Stimulated activated memory B cell treated with anti-CD40 and anti-IgM and Interleukin-4, amounts not matched to agents 10 μg/mL and 1 μg/mL and 100 μg/mL, for 72 hours (primary cell): ENCODE measurements at regions not wholly inside any gene's neighbourhood (a gene's known extent, or its start where the extent isn't known, plus 50 kb on each side); places are given as distances from the start of the nearest gene placed in this dataset.

Experiments
- ATAC-seq: fragments of 150-1000 bp; cut with Tn5 transposase; 2 replicates; pipeline ENCODE4 v1.10.0; 2021
- H3K27ac Mint-ChIP-seq: one replicate; pipeline ENCODE4 v1.8.0; 2022; ENCODE audit warnings: mild to moderate bottlenecking, mixed read lengths
- H3K27me3 Mint-ChIP-seq: one replicate; pipeline ENCODE4 v1.8.0; 2022; ENCODE audit warnings: mixed read lengths
- H3K36me3 Mint-ChIP-seq: one replicate; pipeline ENCODE4 v1.8.0; 2022; ENCODE audit warnings: mixed read lengths
- H3K4me1 Mint-ChIP-seq: one replicate; pipeline ENCODE4 v1.8.0; 2022; ENCODE audit warnings: mixed read lengths
- H3K4me3 Mint-ChIP-seq: one replicate; pipeline ENCODE4 v1.8.0; 2022; ENCODE audit warnings: mild to moderate bottlenecking, moderate library complexity, mixed read lengths
- H3K9me3 Mint-ChIP-seq: one replicate; pipeline ENCODE4 v1.8.0; 2022; ENCODE audit warnings: mixed read lengths

- no peaks in the 10 kb centered on the region for H3K27me3 Mint-ChIP-seq
- no peak overlapping the region for H3K27ac Mint-ChIP-seq
- ATAC-seq, result no peak
- no peak overlapping the region for H3K4me3 Mint-ChIP-seq
- peaks cover 4% of the 10 kb centered on the region for H3K9me3 Mint-ChIP-seq
- no peaks in the 10 kb centered on the region for H3K4me1 Mint-ChIP-seq
- no peaks in the 10 kb centered on the region for H3K36me3 Mint-ChIP-seq
Observed at GRCh38 chr18:56545464-56545863, 92.9 kb downstream of the TXNL1 start.

- Mint-ChIP-seq H3K9me3 (peaks cover 4% of the 10 kb centered on the region), H3K27ac (no peak overlapping the region), H3K4me1 (no peaks in the 10 kb centered on the region), H3K36me3 (no peaks in the 10 kb centered on the region), H3K4me3 (no peak overlapping the region), H3K27me3 (no peaks in the 10 kb centered on the region)
- ATAC-seq, result no peak
Observed at GRCh38 chr18:56542476-56542875, 95.9 kb downstream of the TXNL1 start.

- H3K27ac Mint-ChIP-seq, result no peak overlapping the region
- no peaks in the 10 kb centered on the region for H3K36me3 Mint-ChIP-seq
- no peaks in the 10 kb centered on the region for H3K4me1 Mint-ChIP-seq
- H3K9me3 Mint-ChIP-seq, result peaks cover 4% of the 10 kb centered on the region
- peak; percentile 55 for ATAC-seq
- H3K4me3 Mint-ChIP-seq, result no peak overlapping the region
- H3K27me3 Mint-ChIP-seq, result no peaks in the 10 kb centered on the region
Observed at GRCh38 chr18:56541793-56542192, 96.6 kb downstream of the TXNL1 start.

GRCh38 chr18:56541340-56541739 lies 97.1 kb downstream of the TXNL1 start:
- Mint-ChIP-seq H3K4me3 (no peak overlapping the region), H3K4me1 (no peaks in the 10 kb centered on the region), H3K9me3 (peaks cover 4% of the 10 kb centered on the region), H3K27ac (no peak overlapping the region), H3K27me3 (no peaks in the 10 kb centered on the region), H3K36me3 (no peaks in the 10 kb centered on the region)
- ATAC-seq, result no peak

GRCh38 chr18:56538746-56539145 lies 99.6 kb downstream of the TXNL1 start:
- Mint-ChIP-seq H3K4me1 (no peaks in the 10 kb centered on the region), H3K27me3 (no peaks in the 10 kb centered on the region), H3K4me3 (no peak overlapping the region), H3K27ac (no peak overlapping the region), H3K36me3 (no peaks in the 10 kb centered on the region), H3K9me3 (no peaks in the 10 kb centered on the region)
- ATAC-seq, result no peak

GRCh38 chr18:56532176-56532840 lies 106.1 kb downstream of the TXNL1 start:
- Mint-ChIP-seq H3K9me3 (no peaks in the 10 kb centered on the region), H3K4me3 (no peak overlapping the region), H3K4me1 (peaks cover 6% of the 10 kb centered on the region), H3K36me3 (no peaks in the 10 kb centered on the region), H3K27ac (no peak overlapping the region), H3K27me3 (no peaks in the 10 kb centered on the region)
- peak; percentile 88 for ATAC-seq

- Mint-ChIP-seq H3K4me1 (no peaks in the 10 kb centered on the region), H3K4me3 (no peak overlapping the region), H3K27ac (no peak overlapping the region), H3K27me3 (peaks cover 25% of the 10 kb centered on the region), H3K36me3 (no peaks in the 10 kb centered on the region), H3K9me3 (peaks cover 5% of the 10 kb centered on the region)
- no peak for ATAC-seq
Observed at GRCh38 chr18:56522816-56523215, 115.6 kb downstream of the TXNL1 start.

GRCh38 chr18:56521263-56521662 lies 117.1 kb downstream of the TXNL1 start:
- H3K27ac Mint-ChIP-seq, result no peak overlapping the region
- H3K9me3 Mint-ChIP-seq, result no peaks in the 10 kb centered on the region
- no peak for ATAC-seq
- no peak overlapping the region for H3K4me3 Mint-ChIP-seq
- H3K36me3 Mint-ChIP-seq, result no peaks in the 10 kb centered on the region
- H3K27me3 Mint-ChIP-seq, result peaks cover 36% of the 10 kb centered on the region
- no peaks in the 10 kb centered on the region for H3K4me1 Mint-ChIP-seq

- no peak for ATAC-seq
- Mint-ChIP-seq H3K36me3 (no peaks in the 10 kb centered on the region), H3K9me3 (no peaks in the 10 kb centered on the region), H3K4me3 (no peak overlapping the region), H3K27ac (no peak overlapping the region), H3K4me1 (no peaks in the 10 kb centered on the region), H3K27me3 (peaks cover 36% of the 10 kb centered on the region)
Observed at GRCh38 chr18:56517761-56518160, 120.6 kb downstream of the TXNL1 start.

GRCh38 chr18:56517196-56517595 lies 121.2 kb downstream of the TXNL1 start:
- Mint-ChIP-seq H3K9me3 (no peaks in the 10 kb centered on the region), H3K27me3 (peaks cover 36% of the 10 kb centered on the region), H3K4me3 (no peak overlapping the region), H3K36me3 (no peaks in the 10 kb centered on the region), H3K4me1 (peaks cover 4% of the 10 kb centered on the region), H3K27ac (no peak overlapping the region)
- ATAC-seq, result no peak

GRCh38 chr18:56516789-56517188 lies 121.6 kb downstream of the TXNL1 start:
- Mint-ChIP-seq H3K27ac (no peak overlapping the region), H3K9me3 (no peaks in the 10 kb centered on the region), H3K4me3 (no peak overlapping the region)

GRCh38 chr18:56515522-56515921 lies 122.9 kb downstream of the TXNL1 start:
- no peaks in the 10 kb centered on the region for H3K36me3 Mint-ChIP-seq
- ATAC-seq, result no peak
- H3K9me3 Mint-ChIP-seq, result no peaks in the 10 kb centered on the region
- H3K27ac Mint-ChIP-seq, result no peak overlapping the region
- H3K27me3 Mint-ChIP-seq, result peaks cover 36% of the 10 kb centered on the region
- H3K4me1 Mint-ChIP-seq, result peaks cover 15% of the 10 kb centered on the region
- no peak overlapping the region for H3K4me3 Mint-ChIP-seq

More at GRCh38 chr18:56516789-56517188, 121.6 kb downstream of the TXNL1 start:
- ATAC-seq, result no peak
- Mint-ChIP-seq H3K36me3 (no peaks in the 10 kb centered on the region), H3K27me3 (peaks cover 36% of the 10 kb centered on the region), H3K4me1 (peaks cover 8% of the 10 kb centered on the region)

- Mint-ChIP-seq H3K27me3 (peaks cover 4% of the 10 kb centered on the region), H3K4me3 (no peak overlapping the region), H3K9me3 (no peaks in the 10 kb centered on the region), H3K4me1 (peaks cover 15% of the 10 kb centered on the region), H3K27ac (peak overlapping the region; percentile 19), H3K36me3 (no peaks in the 10 kb centered on the region)
- ATAC-seq, result peak; percentile 83
Observed at GRCh38 chr18:56511996-56512395, 126.4 kb downstream of the TXNL1 start.

- Mint-ChIP-seq H3K9me3 (no peaks in the 10 kb centered on the region), H3K4me3 (no peak overlapping the region), H3K36me3 (no peaks in the 10 kb centered on the region), H3K4me1 (peaks cover 15% of the 10 kb centered on the region), H3K27ac (no peak overlapping the region), H3K27me3 (no peaks in the 10 kb centered on the region)
- ATAC-seq, result peak; percentile 37
Observed at GRCh38 chr18:56510108-56510507, 128.3 kb downstream of the TXNL1 start.

GRCh38 chr18:56509656-56510055 lies 128.7 kb downstream of the TXNL1 start:
- no peaks in the 10 kb centered on the region for H3K36me3 Mint-ChIP-seq
- H3K9me3 Mint-ChIP-seq, result no peaks in the 10 kb centered on the region
- H3K4me3 Mint-ChIP-seq, result no peak overlapping the region
- no peak overlapping the region for H3K27ac Mint-ChIP-seq
- no peaks in the 10 kb centered on the region for H3K27me3 Mint-ChIP-seq
- no peak for ATAC-seq
- peaks cover 15% of the 10 kb centered on the region for H3K4me1 Mint-ChIP-seq

GRCh38 chr18:56508370-56509036 lies 129.9 kb downstream of the TXNL1 start:
- no peaks in the 10 kb centered on the region for H3K27me3 Mint-ChIP-seq
- ATAC-seq, result no peak
- no peak overlapping the region for H3K4me3 Mint-ChIP-seq
- H3K4me1 Mint-ChIP-seq, result peaks cover 15% of the 10 kb centered on the region
- no peak overlapping the region for H3K27ac Mint-ChIP-seq
- H3K9me3 Mint-ChIP-seq, result no peaks in the 10 kb centered on the region
- no peaks in the 10 kb centered on the region for H3K36me3 Mint-ChIP-seq
